Neural cell (in vitro differentiated cells): ENCODE measurements at regions not wholly inside any gene's neighbourhood (a gene's known extent, or its start where the extent isn't known, plus 50 kb on each side); places are given as distances from the start of the nearest gene placed in this dataset.

Source experiments
- CTCF ChIP-seq: fragments of 450-650 bp; IDR thresholded peaks from 2 replicates; pipeline ENCODE4 v1.5.1; 2014; ENCODE audit warnings: antibody characterized with exemption, mild to moderate bottlenecking, moderate library complexity; ENCODE audit not compliant: poor library complexity, severe bottlenecking
- EZH2 ChIP-seq: fragments of 200-600, 300-800 bp; shearing (Covaris generic), sonication (generic); IDR thresholded peaks from 2 replicates; pipeline ENCODE4 v1.6.1; 2014; ENCODE audit warnings: antibody characterized with exemption, low read length, borderline replicate concordance, mild to moderate bottlenecking; ENCODE audit not compliant: insufficient read depth, poor library complexity, severe bottlenecking
- MXI1 ChIP-seq: fragments of 450-650 bp; conservative IDR thresholded peaks from 2 replicates; pipeline ENCODE4 v1.6.1; 2014; ENCODE audit warnings: antibody characterized with exemption, mild to moderate bottlenecking; ENCODE audit not compliant: poor library complexity, severe bottlenecking
- POLR2AphosphoS5 ChIP-seq: IDR thresholded peaks from 2 replicates; pipeline ENCODE4 v1.6.1; 2012

- TF ChIP-seq CTCF (no peak), MXI1 (no peak), EZH2 (no peak), POLR2AphosphoS5 (no peak)
Observed at GRCh38 chr2:66171530-66171929, 263.4 kb upstream of the MEIS1 start.
